ENCODE measurements at regions not wholly inside any gene's neighbourhood (a gene's known extent, or its start where the extent isn't known, plus 50 kb on each side); places are given as distances from the start of the nearest gene placed in this dataset.
"Not testable (repeated sequence)": the region's sequence is repeated elsewhere in the genome, so short reads cannot be mapped to it uniquely, and the experiment has no call there.

- no peak for ATAC-seq
Observed at GRCh38 chr4:33882246-33882990, 2361.9 kb downstream of the ARAP2 start.

GRCh38 chr4:33883111-33883510 is 2361.2 kb downstream of the ARAP2 start:
- no peak for ATAC-seq

GRCh38 chr4:33886356-33886755 is 2358.0 kb downstream of the ARAP2 start:
- ATAC-seq = no peak

GRCh38 chr4:33890841-33891240 is 2353.5 kb downstream of the ARAP2 start:
- ATAC-seq = no peak

- no peak for ATAC-seq
Observed at GRCh38 chr4:33911959-33912358, 2332.4 kb downstream of the ARAP2 start.

GRCh38 chr4:33914386-33914785 is 2329.9 kb downstream of the ARAP2 start:
- no peak for ATAC-seq

GRCh38 chr4:33923469-33923868 is 2320.8 kb downstream of the ARAP2 start:
- ATAC-seq = no peak

GRCh38 chr4:33924239-33924638 is 2320.1 kb downstream of the ARAP2 start:
- ATAC-seq = no peak

- ATAC-seq = no peak
Observed at GRCh38 chr4:33924811-33925210, 2319.5 kb downstream of the ARAP2 start.

GRCh38 chr4:33930497-33930896 is 2313.8 kb downstream of the ARAP2 start:
- no peak for ATAC-seq

- ATAC-seq = no peak
Observed at GRCh38 chr4:33931026-33931425, 2313.3 kb downstream of the ARAP2 start.

GRCh38 chr4:33940281-33940680 is 2304.0 kb downstream of the ARAP2 start:
- no peak for ATAC-seq

GRCh38 chr4:33941854-33942253 is 2302.5 kb downstream of the ARAP2 start:
- ATAC-seq = no peak

- ATAC-seq = no peak
Observed at GRCh38 chr4:33948921-33949320, 2295.4 kb downstream of the ARAP2 start.

GRCh38 chr4:33953848-33954247 is 2290.5 kb downstream of the ARAP2 start:
- ATAC-seq = not testable (repeated sequence)

GRCh38 chr4:33954759-33955158 is 2289.6 kb downstream of the ARAP2 start:
- ATAC-seq = no peak

- no peak for ATAC-seq
Observed at GRCh38 chr4:33959519-33959918, 2284.8 kb downstream of the ARAP2 start.

- ATAC-seq = no peak
Observed at GRCh38 chr4:33961761-33962160, 2282.6 kb downstream of the ARAP2 start.

GRCh38 chr4:33966808-33967207 is 2277.5 kb downstream of the ARAP2 start:
- ATAC-seq = no peak

GRCh38 chr4:33974270-33974669 is 2270.0 kb downstream of the ARAP2 start:
- ATAC-seq = no peak

- no peak for ATAC-seq
Observed at GRCh38 chr4:33975995-33976394, 2268.3 kb downstream of the ARAP2 start.

- not testable (repeated sequence) for ATAC-seq
Observed at GRCh38 chr4:33979781-33980180, 2264.5 kb downstream of the ARAP2 start.

- ATAC-seq = no peak
Observed at GRCh38 chr4:33980361-33980760, 2264.0 kb downstream of the ARAP2 start.

- no peak for ATAC-seq
Observed at GRCh38 chr4:33989820-33990443, 2254.4 kb downstream of the ARAP2 start.

Data from esophagus mucosa (tissue), 1 donor.